Natural killer cell (primary cell): ENCODE measurements at regions not wholly inside any gene's neighbourhood (a gene's known extent, or its start where the extent isn't known, plus 50 kb on each side); places are given as distances from the start of the nearest gene placed in this dataset.
"Not testable (repeated sequence)": the region's sequence is repeated elsewhere in the genome, so short reads cannot be mapped to it uniquely, and the experiment has no call there.

Experiments
- ATAC-seq, 3 donors: fragments of 150-1000 bp in 2 of 3; fragments of 200-7000 bp in 1 of 3; cut with Tn5 transposase; 1 replicate in 1 of 3; 2 replicates in 2 of 3; pipeline ENCODE4 v1.10.0; 2021; ENCODE audit warnings: mild to moderate bottlenecking in 2 of 3, moderate library complexity in 2 of 3
- DNase-seq, 2 donors: peaks; one replicate each; pipeline versions ENCODE4 v3.0.0 to v3.0.0-alpha.2; 2013 to 2021; ENCODE audit warnings: mixed read lengths in 1 of 2
- H3K27ac ChIP-seq: one replicate; pipeline ENCODE4 v1.5.1; 2013; ENCODE audit warnings: mild to moderate bottlenecking, low read length
- H3K27me3 ChIP-seq: one replicate; pipeline ENCODE4 v1.6.1; 2013; ENCODE audit warnings: low read length; ENCODE audit not compliant: control insufficient read depth, insufficient read depth
- H3K36me3 ChIP-seq: one replicate; pipeline ENCODE4 v1.6.1; 2013; ENCODE audit warnings: low read length; ENCODE audit not compliant: control insufficient read depth, insufficient read depth
- H3K4me1 ChIP-seq: one replicate; pipeline ENCODE4 v1.6.1; 2013; ENCODE audit warnings: low read length; ENCODE audit not compliant: control insufficient read depth, insufficient read depth
- H3K4me3 ChIP-seq: one replicate; pipeline ENCODE4 v1.5.1; 2013; ENCODE audit warnings: low read length
- H3K9me3 ChIP-seq: one replicate; pipeline ENCODE4 v1.6.1; 2013; ENCODE audit warnings: low read length; ENCODE audit not compliant: control insufficient read depth, insufficient read depth
- H3K27ac Mint-ChIP-seq, 2 donors: one replicate each; pipeline ENCODE4 v1.8.0; 2022; ENCODE audit warnings: mild to moderate bottlenecking in 2 of 2, mixed read lengths in 2 of 2, moderate library complexity in 1 of 2
- H3K27me3 Mint-ChIP-seq, 2 donors: one replicate each; pipeline ENCODE4 v1.8.0; 2022; ENCODE audit warnings: low read depth in 2 of 2, mixed read lengths in 2 of 2
- H3K36me3 Mint-ChIP-seq: one replicate; pipeline ENCODE4 v1.8.0; 2022; ENCODE audit warnings: mixed read lengths
- H3K4me1 Mint-ChIP-seq, 2 donors: one replicate each; pipeline ENCODE4 v1.8.0; 2022; ENCODE audit warnings: mixed read lengths in 2 of 2
- H3K4me3 Mint-ChIP-seq: one replicate; pipeline ENCODE4 v1.8.0; 2022; ENCODE audit warnings: mild to moderate bottlenecking, moderate library complexity, mixed read lengths
- H3K9me3 Mint-ChIP-seq, 2 donors: one replicate each; pipeline ENCODE4 v1.8.0; 2022; ENCODE audit warnings: mixed read lengths in 2 of 2
- WGBS: methylation state at CpG from one replicate; pipeline ENCODE4 v1.1.7; 2013; ENCODE audit warnings: missing lambda C conversion rate; ENCODE audit not compliant: insufficient coverage; 5-methylcytosine and 5-hydroxymethylcytosine counted together
- intact Hi-C: fragments of 100-400 bp; cut with micrococcal nuclease; formaldehyde crosslinking; loops from one replicate; pipeline ENCODE4 v1.14.2; 2022
- TF ChIP-seq, protein P1 (sequence below): fragments of 200-600 bp; IDR thresholded peaks from one replicate; pipeline ENCODE4 v1.8.0; 2022; ENCODE audit warnings: antibody characterized with exemption

DNA sequence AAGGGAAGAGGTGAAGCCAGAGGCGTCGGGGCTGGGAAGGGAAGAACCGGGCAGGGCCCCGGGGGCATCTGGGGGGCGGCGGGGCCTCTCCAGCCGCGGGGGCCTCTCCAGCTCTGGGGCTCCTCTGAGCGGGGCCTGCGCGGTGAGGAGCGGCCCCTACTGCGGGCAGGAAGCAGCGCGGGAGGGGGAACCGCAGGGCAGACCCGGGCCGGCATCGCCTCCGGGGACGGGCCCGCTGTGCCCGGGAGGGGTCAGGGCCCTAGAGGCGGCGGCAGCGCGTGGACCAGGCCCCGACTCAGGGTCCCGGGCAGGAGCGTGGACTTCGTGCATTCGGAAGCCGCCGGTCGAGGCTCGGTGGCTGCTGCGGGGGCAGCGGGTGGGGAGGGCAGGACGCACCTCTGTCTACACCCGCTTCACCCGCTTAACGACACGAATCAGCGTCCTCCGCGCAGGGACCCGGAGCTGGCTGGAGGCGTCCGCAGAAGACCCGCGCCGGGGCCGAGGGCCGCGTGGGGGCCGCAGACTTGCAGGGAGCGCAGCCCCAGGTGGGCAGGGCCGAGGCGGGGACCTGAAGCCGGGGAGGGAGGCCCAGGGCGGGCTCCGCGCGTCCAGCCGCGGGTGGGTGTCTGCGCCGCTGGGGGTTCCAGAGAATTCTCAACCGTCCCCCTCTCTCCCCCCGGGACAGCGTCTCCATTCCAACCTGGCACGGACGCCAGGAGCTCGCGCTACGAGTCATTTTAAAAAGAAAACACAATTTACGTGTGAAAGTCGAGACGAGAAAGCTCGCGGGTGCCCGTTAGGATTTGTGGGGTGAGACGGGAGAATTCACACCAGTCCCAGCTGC lies 345.0 kb downstream of the ADGRD1 start:
- not testable (repeated sequence) for H3K4me1 Mint-ChIP-seq, DNase-seq, H3K4me3 ChIP-seq

DNA sequence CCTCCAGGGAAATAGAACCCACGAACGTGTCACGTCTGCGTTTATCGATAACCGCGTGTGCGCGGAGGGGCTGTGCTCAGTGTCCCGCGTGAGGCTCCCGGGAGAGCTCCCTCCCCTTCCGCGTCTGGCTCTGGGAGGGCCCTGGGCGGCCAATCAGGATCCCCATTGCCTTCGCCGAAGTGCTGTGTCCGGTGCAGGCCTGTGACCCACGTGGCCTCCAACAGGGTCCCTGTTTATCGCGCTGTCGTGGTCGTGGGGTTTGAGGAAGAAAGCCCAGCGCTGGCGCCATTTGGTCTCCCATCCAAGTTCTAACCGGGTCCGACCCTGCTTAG lies 345.6 kb downstream of the ADGRD1 start:
- H3K4me3 Mint-ChIP-seq, H3K27me3 ChIP-seq, H3K36me3 Mint-ChIP-seq, H3K36me3 ChIP-seq, H3K9me3 ChIP-seq, H3K4me1 ChIP-seq, intact Hi-C loops, H3K27ac ChIP-seq, DNase-seq, H3K4me1 Mint-ChIP-seq, H3K27ac Mint-ChIP-seq, H3K4me3 ChIP-seq, H3K9me3 Mint-ChIP-seq: not testable (repeated sequence)
- peak in 2 of 3 donors; percentile 33 to 52 for ATAC-seq
- no CpG with 5 or more reads among the region's 27 CpGs for WGBS
- H3K27me3 Mint-ChIP-seq, result peaks cover 0 to 11% of the 10 kb centered on the region in 2 donors

More for the DNA sequence above, 345.0 kb downstream of the ADGRD1 start:
- WGBS, result 3% methylated on average over 9 of the region's 83 CpGs
- H3K27me3 Mint-ChIP-seq, result peaks cover 0 to 12% of the 10 kb centered on the region in 2 donors
- H3K36me3 ChIP-seq, H3K9me3 ChIP-seq, intact Hi-C loops, H3K27ac Mint-ChIP-seq, H3K27ac ChIP-seq, H3K4me1 ChIP-seq, H3K36me3 Mint-ChIP-seq, H3K9me3 Mint-ChIP-seq, H3K27me3 ChIP-seq: not testable (repeated sequence)
- H3K4me3 Mint-ChIP-seq, result peak overlapping the region; percentile 49
- ATAC-seq, result peak in 2 of 3 donors; percentile 69 to 76

DNA sequence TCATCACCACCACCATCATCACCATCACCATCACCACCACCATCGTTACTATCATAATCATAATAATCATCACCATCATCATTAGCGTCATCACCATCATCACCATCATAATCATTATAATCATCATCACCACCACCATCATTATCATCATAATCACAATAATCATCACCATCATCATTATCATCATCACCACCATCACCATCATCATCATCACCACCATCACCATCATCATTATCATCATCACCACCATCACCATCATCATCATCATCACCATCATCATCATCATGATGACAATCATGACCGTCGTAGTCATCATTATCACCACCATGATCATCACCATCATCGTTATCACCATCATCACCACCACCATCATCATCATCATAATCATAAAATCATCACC lies 349.9 kb downstream of the ADGRD1 start:
- H3K4me1 ChIP-seq, H3K36me3 ChIP-seq, DNase-seq, ATAC-seq, H3K27ac Mint-ChIP-seq, H3K36me3 Mint-ChIP-seq, H3K4me3 ChIP-seq, H3K27me3 Mint-ChIP-seq, H3K27me3 ChIP-seq, H3K9me3 Mint-ChIP-seq, H3K4me1 Mint-ChIP-seq, H3K27ac ChIP-seq, intact Hi-C loops, H3K9me3 ChIP-seq, H3K4me3 Mint-ChIP-seq: not testable (repeated sequence)
- WGBS, result 70% methylated on average over 1 of the region's 5 CpGs

DNA sequence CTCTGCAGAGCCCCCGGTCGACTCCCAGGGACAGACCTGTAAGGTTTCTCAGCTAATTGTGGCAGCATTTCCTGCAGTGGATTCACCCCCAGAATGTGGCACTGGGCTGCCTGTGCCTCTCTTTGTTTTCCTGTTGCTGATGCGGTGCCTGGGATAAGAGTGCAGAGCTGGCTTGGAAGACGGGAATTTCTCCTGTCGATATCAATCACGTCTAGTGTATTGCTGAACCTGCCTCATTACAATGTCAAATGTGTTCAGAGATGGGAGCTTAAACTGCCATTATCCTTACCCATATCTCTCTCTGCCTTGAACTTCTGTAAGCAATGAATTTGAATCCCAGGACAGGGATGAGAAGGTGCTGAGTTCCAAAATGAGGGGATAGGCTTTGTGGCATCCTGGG lies 350.9 kb downstream of the ADGRD1 start:
- H3K9me3 ChIP-seq, H3K4me1 Mint-ChIP-seq, ATAC-seq, H3K4me1 ChIP-seq, H3K27me3 ChIP-seq, DNase-seq, H3K9me3 Mint-ChIP-seq, H3K4me3 Mint-ChIP-seq, intact Hi-C loops, H3K27me3 Mint-ChIP-seq, H3K27ac ChIP-seq, H3K4me3 ChIP-seq, H3K36me3 ChIP-seq, H3K27ac Mint-ChIP-seq, H3K36me3 Mint-ChIP-seq: not testable (repeated sequence)
- whole genome bisulfite sequencing, result no CpG with 5 or more reads among the region's 6 CpGs

DNA sequence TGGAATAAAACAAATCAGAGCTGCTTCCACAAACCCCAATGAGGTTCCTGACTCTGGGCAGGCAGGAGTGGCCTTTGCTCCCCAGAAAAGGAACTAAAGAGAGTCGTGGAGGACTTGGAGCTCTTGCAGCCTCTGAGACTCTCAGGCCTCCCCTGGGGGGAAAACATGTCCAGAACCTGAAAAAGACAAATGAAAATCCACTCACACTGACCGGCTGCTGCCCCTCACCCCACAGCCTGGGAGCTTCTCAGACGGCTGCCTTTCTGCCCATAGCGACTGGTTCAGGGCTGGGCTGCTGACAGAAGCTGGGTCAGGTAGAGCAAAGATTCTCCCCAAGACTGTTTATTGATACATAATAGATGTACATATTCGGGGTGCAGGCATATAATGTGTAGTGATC lies 356.0 kb downstream of the ADGRD1 start:
- Mint-ChIP-seq H3K4me3 (no peak overlapping the region), H3K36me3 (no peaks in the 10 kb centered on the region), H3K27me3 (peaks cover 0 to 7% of the 10 kb centered on the region in 2 donors), H3K4me1 (no peaks in the 10 kb centered on the region), H3K27ac (no peak overlapping the region), H3K9me3 (peaks cover 0 to 3% of the 10 kb centered on the region in 2 donors)
- intact Hi-C loops, result loop anchor here (5.0 kb wide), 1 partner anchor 338 kb away; no protein-coding TSS in a partner anchor
- TF ChIP-seq, protein P1, sequence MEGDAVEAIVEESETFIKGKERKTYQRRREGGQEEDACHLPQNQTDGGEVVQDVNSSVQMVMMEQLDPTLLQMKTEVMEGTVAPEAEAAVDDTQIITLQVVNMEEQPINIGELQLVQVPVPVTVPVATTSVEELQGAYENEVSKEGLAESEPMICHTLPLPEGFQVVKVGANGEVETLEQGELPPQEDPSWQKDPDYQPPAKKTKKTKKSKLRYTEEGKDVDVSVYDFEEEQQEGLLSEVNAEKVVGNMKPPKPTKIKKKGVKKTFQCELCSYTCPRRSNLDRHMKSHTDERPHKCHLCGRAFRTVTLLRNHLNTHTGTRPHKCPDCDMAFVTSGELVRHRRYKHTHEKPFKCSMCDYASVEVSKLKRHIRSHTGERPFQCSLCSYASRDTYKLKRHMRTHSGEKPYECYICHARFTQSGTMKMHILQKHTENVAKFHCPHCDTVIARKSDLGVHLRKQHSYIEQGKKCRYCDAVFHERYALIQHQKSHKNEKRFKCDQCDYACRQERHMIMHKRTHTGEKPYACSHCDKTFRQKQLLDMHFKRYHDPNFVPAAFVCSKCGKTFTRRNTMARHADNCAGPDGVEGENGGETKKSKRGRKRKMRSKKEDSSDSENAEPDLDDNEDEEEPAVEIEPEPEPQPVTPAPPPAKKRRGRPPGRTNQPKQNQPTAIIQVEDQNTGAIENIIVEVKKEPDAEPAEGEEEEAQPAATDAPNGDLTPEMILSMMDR, result no peak
- H3K9me3 ChIP-seq, result no peaks in the 10 kb centered on the region
- no peaks in the 10 kb centered on the region for H3K27me3 ChIP-seq
- ATAC-seq (no peak), DNase-seq (no peak)
- no peak overlapping the region for H3K4me3 ChIP-seq
- WGBS, result 56% methylated on average over 4 of the region's 5 CpGs
- no peak overlapping the region for H3K27ac ChIP-seq
- no peaks in the 10 kb centered on the region for H3K36me3 ChIP-seq
- no peaks in the 10 kb centered on the region for H3K4me1 ChIP-seq

DNA sequence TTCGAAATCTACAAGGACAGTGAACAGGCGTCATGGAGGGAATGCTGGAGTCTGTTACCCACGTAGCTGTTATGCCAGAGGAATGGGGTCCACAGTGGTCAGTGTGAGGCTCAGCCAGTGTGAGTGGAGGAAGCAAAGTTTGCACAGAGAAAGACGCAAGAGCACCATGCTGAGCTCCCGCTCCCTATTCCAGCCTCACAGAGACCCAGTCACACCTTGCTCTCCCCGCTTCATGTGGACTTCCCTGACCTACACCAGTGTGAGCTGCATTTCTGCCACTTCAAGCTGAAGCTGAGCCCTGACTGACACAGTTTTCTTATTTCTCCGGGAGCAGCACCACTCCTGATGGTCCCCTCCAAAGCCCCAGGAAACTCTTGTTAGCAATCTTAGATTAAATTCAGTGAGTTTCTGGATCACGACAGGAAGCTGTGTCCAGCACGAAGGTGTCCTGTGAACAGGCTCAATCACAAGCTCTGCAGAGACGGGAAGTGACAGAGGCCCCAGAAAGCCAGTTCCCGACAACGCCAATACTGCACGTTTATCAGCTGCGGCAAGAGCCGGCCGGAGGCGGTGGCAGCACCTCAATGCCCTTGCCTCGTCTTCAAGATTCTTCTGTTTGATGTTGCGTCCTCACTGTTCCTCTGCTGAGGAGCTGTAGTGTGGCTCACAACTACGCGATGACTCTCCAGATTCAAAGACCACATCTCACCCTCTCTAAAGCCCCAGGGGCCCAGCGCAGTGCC lies 356.7 kb downstream of the ADGRD1 start:
- 78% methylated on average over 18 of the region's 22 CpGs for WGBS
- H3K4me3 Mint-ChIP-seq, H3K36me3 Mint-ChIP-seq, DNase-seq, H3K9me3 Mint-ChIP-seq, H3K4me3 ChIP-seq, H3K27me3 Mint-ChIP-seq, H3K4me1 Mint-ChIP-seq, ATAC-seq, H3K27ac Mint-ChIP-seq, H3K27me3 ChIP-seq, H3K4me1 ChIP-seq, H3K36me3 ChIP-seq, H3K9me3 ChIP-seq, H3K27ac ChIP-seq: not testable (repeated sequence)
- intact Hi-C loops, result loop anchor here (5.0 kb wide), 1 partner anchor 337 kb away; no protein-coding TSS in a partner anchor

DNA sequence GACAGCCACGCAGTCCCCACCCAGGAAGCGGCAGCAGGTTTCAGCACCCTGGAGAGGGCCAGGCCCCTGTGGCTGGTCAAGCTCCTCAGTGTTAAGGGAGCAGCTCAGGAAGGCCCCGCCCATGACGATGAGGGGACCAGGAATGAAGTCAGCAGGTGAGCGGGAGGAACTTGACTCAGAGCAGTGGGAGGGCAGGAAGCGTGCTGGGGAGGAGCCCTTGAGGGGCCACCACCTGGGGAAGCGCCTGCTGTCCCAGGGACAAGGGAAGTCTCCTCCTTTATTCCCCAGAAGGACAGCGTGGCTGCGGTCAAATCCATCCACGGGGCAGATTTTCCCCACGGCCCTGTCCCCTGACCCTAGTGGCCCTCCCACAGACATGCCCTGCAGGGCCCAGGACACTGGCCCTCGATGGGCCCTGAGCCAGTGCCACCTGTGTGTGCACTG lies 357.6 kb downstream of the ADGRD1 start:
- ATAC-seq, H3K36me3 Mint-ChIP-seq, H3K27me3 Mint-ChIP-seq, DNase-seq, H3K27me3 ChIP-seq, H3K27ac ChIP-seq, H3K27ac Mint-ChIP-seq, H3K36me3 ChIP-seq, H3K4me1 Mint-ChIP-seq, H3K9me3 ChIP-seq, H3K4me3 ChIP-seq, H3K4me1 ChIP-seq, H3K9me3 Mint-ChIP-seq, H3K4me3 Mint-ChIP-seq: not testable (repeated sequence)
- WGBS, result 41% methylated on average over 9 of the region's 12 CpGs
- intact Hi-C loops, result loop anchor here (5.0 kb wide), 1 partner anchor 336 kb away; no protein-coding TSS in a partner anchor
